CD14-positive monocyte (primary cell): ENCODE measurements at regions not wholly inside any gene's neighbourhood (a gene's known extent, or its start where the extent isn't known, plus 50 kb on each side); places are given as distances from the start of the nearest gene placed in this dataset.

ENCODE experiments used
- DNase-seq, 3 donors: peaks; one replicate each; pipeline ENCODE4 v3.0.0-alpha.2; 2011 to 2022
- H2AFZ ChIP-seq: 2 replicates; pipeline ENCODE4 v1.6.0; 2012; ENCODE audit warnings: mild to moderate bottlenecking, low read depth, low read length, inconsistent platforms; ENCODE audit not compliant: insufficient read depth, poor library complexity, severe bottlenecking
- H3K27ac ChIP-seq, 2 donors: 1 replicate in 1 of 2; 2 replicates in 1 of 2; pipeline ENCODE4 v1.5.1; 2012 to 2013; ENCODE audit warnings: low read length in 2 of 2, control low read depth in 1 of 2, inconsistent platforms in 1 of 2, low read depth in 1 of 2, mild to moderate bottlenecking in 1 of 2
- H3K27me3 ChIP-seq, 2 donors: one replicate each; pipeline versions ENCODE4 v1.6.0 to v1.6.1; 2011 to 2013; ENCODE audit warnings: low read length in 2 of 2; ENCODE audit not compliant: control insufficient read depth in 2 of 2, insufficient read depth in 2 of 2
- H3K36me3 ChIP-seq, 2 donors: replicated peaks in 1 of 2; 1 replicate in 1 of 2; 2 replicates in 1 of 2; pipeline versions ENCODE4 v1.5.1 to v1.6.1; 2012 to 2013; ENCODE audit warnings: low read length in 2 of 2, control low read depth in 1 of 2, inconsistent platforms in 1 of 2, mild to moderate bottlenecking in 1 of 2; ENCODE audit not compliant: insufficient read depth in 2 of 2, control insufficient read depth in 1 of 2
- H3K4me1 ChIP-seq, 2 donors: 1 replicate in 1 of 2; 2 replicates in 1 of 2; pipeline versions ENCODE4 v1.5.1 to v1.6.1; 2012 to 2013; ENCODE audit warnings: low read length in 2 of 2, control low read depth in 1 of 2, inconsistent platforms in 1 of 2, mild to moderate bottlenecking in 1 of 2, moderate library complexity in 1 of 2; ENCODE audit not compliant: insufficient read depth in 2 of 2, control insufficient read depth in 1 of 2
- H3K4me2 ChIP-seq: replicated peaks from 2 replicates; pipeline ENCODE3; 2012; ENCODE audit warnings: low read length, moderate library complexity, mild to moderate bottlenecking; ENCODE audit not compliant: poor library complexity, severe bottlenecking; ENCODE audit errors: extremely low read depth
- H3K4me3 ChIP-seq, 3 experiments: fragments of 200-600 bp in 1 of 3; sonication (generic) in 1 of 3; replicated peaks in 1 of 3; 1 replicate in 2 of 3; 2 replicates in 1 of 3; pipeline ENCODE4 v1.5.1; 2011 to 2013; ENCODE audit warnings: low read length in 3 of 3, mild to moderate bottlenecking in 3 of 3, control low read depth in 2 of 3, low read depth in 2 of 3, inconsistent platforms in 1 of 3, moderate library complexity in 1 of 3
- H3K79me2 ChIP-seq: 2 replicates; pipeline ENCODE4 v1.6.0; 2012; ENCODE audit warnings: mild to moderate bottlenecking, control low read depth, inconsistent platforms, low read length, moderate library complexity; ENCODE audit not compliant: insufficient read depth
- H3K9ac ChIP-seq: 2 replicates; pipeline ENCODE4 v1.6.0; 2017; ENCODE audit warnings: low read length, mild to moderate bottlenecking; ENCODE audit not compliant: insufficient read depth, poor library complexity, severe bottlenecking
- H3K9me3 ChIP-seq, 2 donors: replicated peaks in 1 of 2; 1 replicate in 1 of 2; 2 replicates in 1 of 2; pipeline versions ENCODE4 v1.5.1 to v1.6.1; 2012 to 2013; ENCODE audit warnings: low read length in 2 of 2, control low read depth in 1 of 2; ENCODE audit not compliant: control insufficient read depth in 1 of 2, insufficient read depth in 1 of 2
- H4K20me1 ChIP-seq: 2 replicates; pipeline ENCODE4 v1.6.0; 2012; ENCODE audit warnings: mild to moderate bottlenecking, low read length, control low read depth, moderate library complexity; ENCODE audit not compliant: insufficient read depth
- H3K27ac Mint-ChIP-seq, 7 donors: one replicate each; pipeline ENCODE4 v1.8.0; 2020; ENCODE audit warnings: mild to moderate bottlenecking in 7 of 7, mixed read lengths in 7 of 7, moderate library complexity in 6 of 7, inconsistent platforms in 2 of 7
- H3K27me3 Mint-ChIP-seq, 3 donors: one replicate each; pipeline ENCODE4 v1.8.0; 2021 to 2022; ENCODE audit warnings: low read depth in 3 of 3, mild to moderate bottlenecking in 3 of 3, mixed read lengths in 3 of 3, moderate library complexity in 3 of 3, inconsistent platforms in 1 of 3
- H3K36me3 Mint-ChIP-seq, 2 donors: one replicate each; pipeline ENCODE4 v1.8.0; 2020; ENCODE audit warnings: mixed read lengths in 2 of 2, inconsistent platforms in 1 of 2, mild to moderate bottlenecking in 1 of 2
- H3K4me1 Mint-ChIP-seq: one replicate; pipeline ENCODE4 v1.8.0; 2020; ENCODE audit warnings: mild to moderate bottlenecking, mixed read lengths
- H3K4me3 Mint-ChIP-seq, 2 donors: one replicate each; pipeline ENCODE4 v1.8.0; 2020; ENCODE audit warnings: mild to moderate bottlenecking in 2 of 2, mixed read lengths in 2 of 2, moderate library complexity in 1 of 2
- H3K9me3 Mint-ChIP-seq, 7 donors: one replicate each; pipeline ENCODE4 v1.8.0; 2020 to 2022; ENCODE audit warnings: mixed read lengths in 7 of 7, mild to moderate bottlenecking in 6 of 7, moderate library complexity in 6 of 7, inconsistent platforms in 2 of 7
- WGBS: methylation state at CpG from one replicate; pipeline ENCODE4 v1.1.5; 2013; ENCODE audit warnings: missing lambda C conversion rate; ENCODE audit not compliant: insufficient coverage; 5-methylcytosine and 5-hydroxymethylcytosine counted together
- intact Hi-C, 2 donors: fragments of 100-400 bp; cut with micrococcal nuclease; formaldehyde crosslinking; loops; one replicate each; pipeline versions ENCODE4 v1.15.0 to v1.15.1; 2023
- TF ChIP-seq, protein P1 (sequence below): fragments of 200-600 bp; IDR thresholded peaks from one replicate; pipeline ENCODE4 v1.8.0; 2022; ENCODE audit warnings: antibody characterized with exemption, mild to moderate bottlenecking

- Mint-ChIP-seq H3K27ac (no peak overlapping the region), H3K4me3 (no peak overlapping the region), H3K9me3 (peaks cover 0 to 7% (median 0%) of the 10 kb centered on the region in 7 donors), H3K27me3 (no peaks in the 10 kb centered on the region), H3K36me3 (no peaks in the 10 kb centered on the region), H3K4me1 (no peaks in the 10 kb centered on the region)
- no peaks in the 10 kb centered on the region for H3K36me3 ChIP-seq
- H4K20me1 ChIP-seq: no peaks in the 10 kb centered on the region
- no peak overlapping the region for H3K4me2 ChIP-seq
- intact Hi-C loops: no loop called here
- TF ChIP-seq, protein P1, sequence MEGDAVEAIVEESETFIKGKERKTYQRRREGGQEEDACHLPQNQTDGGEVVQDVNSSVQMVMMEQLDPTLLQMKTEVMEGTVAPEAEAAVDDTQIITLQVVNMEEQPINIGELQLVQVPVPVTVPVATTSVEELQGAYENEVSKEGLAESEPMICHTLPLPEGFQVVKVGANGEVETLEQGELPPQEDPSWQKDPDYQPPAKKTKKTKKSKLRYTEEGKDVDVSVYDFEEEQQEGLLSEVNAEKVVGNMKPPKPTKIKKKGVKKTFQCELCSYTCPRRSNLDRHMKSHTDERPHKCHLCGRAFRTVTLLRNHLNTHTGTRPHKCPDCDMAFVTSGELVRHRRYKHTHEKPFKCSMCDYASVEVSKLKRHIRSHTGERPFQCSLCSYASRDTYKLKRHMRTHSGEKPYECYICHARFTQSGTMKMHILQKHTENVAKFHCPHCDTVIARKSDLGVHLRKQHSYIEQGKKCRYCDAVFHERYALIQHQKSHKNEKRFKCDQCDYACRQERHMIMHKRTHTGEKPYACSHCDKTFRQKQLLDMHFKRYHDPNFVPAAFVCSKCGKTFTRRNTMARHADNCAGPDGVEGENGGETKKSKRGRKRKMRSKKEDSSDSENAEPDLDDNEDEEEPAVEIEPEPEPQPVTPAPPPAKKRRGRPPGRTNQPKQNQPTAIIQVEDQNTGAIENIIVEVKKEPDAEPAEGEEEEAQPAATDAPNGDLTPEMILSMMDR: no peak
- H3K27ac ChIP-seq: no peak overlapping the region
- no peaks in the 10 kb centered on the region for H3K79me2 ChIP-seq
- no peak for DNase-seq
- no peak overlapping the region for H2AFZ ChIP-seq
- H3K4me1 ChIP-seq: no peaks in the 10 kb centered on the region
- H3K4me3 ChIP-seq: no peak overlapping the region
- H3K27me3 ChIP-seq: no peaks in the 10 kb centered on the region
- H3K9ac ChIP-seq: no peak overlapping the region
- H3K9me3 ChIP-seq: peaks cover 0 to under 1% of the 10 kb centered on the region in 2 donors
Observed at GRCh38 chr13:105799155-105799554, 736.3 kb downstream of the EFNB2 start.

DNA sequence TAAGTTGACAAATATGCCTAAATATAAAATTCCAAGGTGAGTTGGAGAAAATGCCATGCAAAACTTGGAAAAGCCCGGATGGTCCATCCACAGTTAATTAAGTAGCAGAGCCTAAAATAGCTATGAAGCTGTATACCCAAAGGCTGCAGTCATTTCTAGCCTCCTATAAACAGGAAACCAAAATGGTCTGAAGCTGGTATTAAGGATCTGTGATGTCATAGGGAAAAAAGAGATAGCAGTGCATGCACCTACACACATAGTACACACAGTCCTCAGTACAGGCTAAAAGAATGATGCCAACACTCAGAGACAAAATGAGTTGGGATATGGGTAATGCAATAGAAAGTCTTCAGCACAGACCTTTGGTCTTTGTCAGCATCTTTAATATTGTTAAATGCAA, 736.9 kb downstream of the EFNB2 start:
- Mint-ChIP-seq H3K27ac (no peak overlapping the region), H3K4me1 (no peaks in the 10 kb centered on the region), H3K4me3 (no peak overlapping the region), H3K36me3 (no peaks in the 10 kb centered on the region), H3K9me3 (peaks cover 2 to 11% (median 3%) of the 10 kb centered on the region in 7 donors), H3K27me3 (peaks cover 0 to 1% (median 0%) of the 10 kb centered on the region in 3 donors)
- Histone ChIP-seq H3K9me3 (peaks cover 3 to 6% of the 10 kb centered on the region in 2 donors), H3K27me3 (no peaks in the 10 kb centered on the region), H3K27ac (no peak overlapping the region), H2AFZ (no peak overlapping the region), H3K4me2 (no peak overlapping the region), H3K79me2 (no peaks in the 10 kb centered on the region), H4K20me1 (no peaks in the 10 kb centered on the region), H3K4me1 (no peaks in the 10 kb centered on the region), H3K9ac (no peak overlapping the region), H3K4me3 (no peak overlapping the region), H3K36me3 (no peaks in the 10 kb centered on the region)
- intact Hi-C loops: no loop called here
- TF ChIP-seq, protein P1: no peak
- DNase-seq: no peak
- no CpG with 5 or more reads among the region's 1 CpG for WGBS
